HepG2 (cell line): ENCODE measurements at regions not wholly inside any gene's neighbourhood (a gene's known extent, or its start where the extent isn't known, plus 50 kb on each side); places are given as distances from the start of the nearest gene placed in this dataset.

Experiments
- CHD4 ChIP-seq: fragments of 200-600 bp; sonication (generic); IDR thresholded peaks from 2 replicates; pipeline ENCODE4 v1.7.0; 2017; ENCODE audit warnings: mild to moderate bottlenecking, low read length, borderline replicate concordance
- MEF2D ChIP-seq: sonication (generic); formaldehyde crosslinking; IDR thresholded peaks from 2 replicates; pipeline ENCODE4 v1.5.1; 2020; ENCODE audit warnings: mild to moderate bottlenecking, missing genetic modification reagents
- PRPF4 ChIP-seq: fragments of 200-400 bp; formaldehyde crosslinking; IDR thresholded peaks from 2 replicates; pipeline ENCODE4 v1.6.1; 2016; ENCODE audit warnings: low read length, low read depth; ENCODE audit not compliant: poor library complexity, severe bottlenecking

DNA sequence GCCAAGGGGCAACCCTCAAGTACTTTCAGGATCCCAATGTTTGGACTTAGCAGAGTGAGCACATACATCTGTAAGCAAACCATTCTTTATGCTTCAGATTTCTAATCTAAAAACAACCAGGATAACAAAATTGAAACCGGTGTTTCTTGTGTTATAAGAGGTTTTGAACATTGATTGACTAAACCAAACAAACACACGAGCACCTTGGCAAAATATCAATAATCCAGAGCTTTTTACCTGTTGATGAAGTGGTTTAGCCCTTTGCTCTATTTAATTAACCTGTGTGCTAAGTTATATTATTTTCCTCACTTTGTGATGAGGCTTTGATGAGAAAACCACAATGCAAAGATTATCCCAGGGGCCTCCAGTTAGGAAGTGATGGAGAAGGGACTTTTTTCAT is 255.3 kb upstream of the CXXC4 start:
- TF ChIP-seq PRPF4, result no peak
- TF ChIP-seq CHD4, result no peak
- TF ChIP-seq MEF2D, result no peak
